Naive B cell (primary cell): ENCODE measurements at regions not wholly inside any gene's neighbourhood (a gene's known extent, or its start where the extent isn't known, plus 50 kb on each side); places are given as distances from the start of the nearest gene placed in this dataset.

ENCODE experiments used
- ATAC-seq, 2 donors: fragments of 150-1000 bp; cut with Tn5 transposase; 2 replicates each; pipeline ENCODE4 v1.10.0; 2021; ENCODE audit warnings: low read depth in 2 of 2, mild to moderate bottlenecking in 2 of 2, moderate library complexity in 2 of 2
- DNase-seq: peaks from one replicate; pipeline ENCODE4 v3.0.0; 2022
- H3K27ac Mint-ChIP-seq, 6 donors: one replicate each; pipeline ENCODE4 v1.8.0; 2020 to 2022; ENCODE audit warnings: mild to moderate bottlenecking in 6 of 6, mixed read lengths in 6 of 6, moderate library complexity in 5 of 6, inconsistent platforms in 2 of 6
- H3K27me3 Mint-ChIP-seq, 3 donors: one replicate each; pipeline ENCODE4 v1.8.0; 2021 to 2022; ENCODE audit warnings: mixed read lengths in 3 of 3, mild to moderate bottlenecking in 1 of 3
- H3K36me3 Mint-ChIP-seq, 2 donors: one replicate each; pipeline ENCODE4 v1.8.0; 2020 to 2022; ENCODE audit warnings: mixed read lengths in 2 of 2, inconsistent platforms in 1 of 2, mild to moderate bottlenecking in 1 of 2
- H3K4me1 Mint-ChIP-seq, 3 donors: one replicate each; pipeline ENCODE4 v1.8.0; 2020 to 2022; ENCODE audit warnings: mixed read lengths in 3 of 3, inconsistent platforms in 1 of 3, mild to moderate bottlenecking in 1 of 3, moderate library complexity in 1 of 3
- H3K4me3 Mint-ChIP-seq, 8 donors: one replicate each; pipeline ENCODE4 v1.8.0; 2020 to 2022; ENCODE audit warnings: mild to moderate bottlenecking in 8 of 8, mixed read lengths in 8 of 8, moderate library complexity in 8 of 8, inconsistent platforms in 2 of 8
- H3K9me3 Mint-ChIP-seq, 7 donors: one replicate each; pipeline ENCODE4 v1.8.0; 2020 to 2022; ENCODE audit warnings: mixed read lengths in 7 of 7, mild to moderate bottlenecking in 5 of 7, inconsistent platforms in 2 of 7, moderate library complexity in 1 of 7

GRCh38 chr13:81791641-81792040 is 1450.7 kb upstream of the SPRY2 start:
- Mint-ChIP-seq H3K9me3 (peaks cover 0 to 13% (median 8%) of the 10 kb centered on the region in 7 donors), H3K4me3 (no peak overlapping the region), H3K4me1 (no peaks in the 10 kb centered on the region), H3K27ac (no peak overlapping the region), H3K27me3 (no peaks in the 10 kb centered on the region), H3K36me3 (no peaks in the 10 kb centered on the region)
- DNase-seq (no peak), ATAC-seq (no peak)

DNA sequence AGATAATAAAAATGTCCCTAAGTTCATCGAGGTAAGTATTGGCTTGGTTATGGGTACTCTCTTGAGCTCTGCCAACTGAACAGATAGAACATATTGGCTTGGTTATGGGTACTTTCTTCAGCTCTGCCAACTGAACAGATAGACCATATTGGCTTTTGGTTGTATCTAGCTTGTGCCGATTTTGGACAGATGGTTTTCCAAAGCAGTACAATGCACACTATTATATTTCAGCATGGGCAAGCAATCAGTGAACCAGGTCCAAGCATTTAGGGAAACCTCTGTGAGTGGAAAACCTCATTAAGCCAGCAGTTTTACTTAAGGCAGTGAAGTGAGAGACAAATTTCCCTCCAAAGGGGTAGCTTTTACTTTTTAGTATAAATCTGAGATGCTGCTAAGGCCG is 1440.5 kb upstream of the SPRY2 start:
- H3K27me3 Mint-ChIP-seq: no peaks in the 10 kb centered on the region
- H3K36me3 Mint-ChIP-seq: no peaks in the 10 kb centered on the region
- DNase-seq: no peak
- H3K4me1 Mint-ChIP-seq: no peaks in the 10 kb centered on the region
- H3K27ac Mint-ChIP-seq: no peak overlapping the region
- H3K4me3 Mint-ChIP-seq: no peak overlapping the region
- no peak for ATAC-seq
- H3K9me3 Mint-ChIP-seq: peaks cover 0 to 3% (median 0%) of the 10 kb centered on the region in 7 donors

DNA sequence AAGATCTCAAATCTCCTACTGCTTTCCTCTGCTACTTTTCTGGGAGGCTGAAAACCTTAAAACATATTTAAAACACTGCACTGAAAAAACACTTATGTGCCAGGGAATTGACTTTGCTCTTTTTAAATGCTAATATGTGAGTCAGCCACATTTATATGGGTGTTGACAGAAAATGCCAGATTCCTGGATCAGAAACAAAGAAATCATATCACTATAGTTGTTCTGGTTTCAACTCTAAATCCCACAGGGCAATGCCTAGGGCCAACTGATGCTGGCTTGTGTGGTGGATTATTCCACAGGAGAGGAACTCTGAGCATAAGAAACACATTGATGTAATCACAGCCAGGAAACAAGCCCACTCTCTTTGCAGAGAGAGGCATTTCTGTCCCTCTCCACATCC is 1439.0 kb upstream of the SPRY2 start:
- Mint-ChIP-seq H3K4me1 (no peaks in the 10 kb centered on the region), H3K36me3 (no peaks in the 10 kb centered on the region), H3K27me3 (no peaks in the 10 kb centered on the region), H3K27ac (no peak overlapping the region), H3K4me3 (no peak overlapping the region), H3K9me3 (peaks cover 0 to 5% (median 0%) of the 10 kb centered on the region in 7 donors)
- no peak for DNase-seq
- no peak for ATAC-seq

DNA sequence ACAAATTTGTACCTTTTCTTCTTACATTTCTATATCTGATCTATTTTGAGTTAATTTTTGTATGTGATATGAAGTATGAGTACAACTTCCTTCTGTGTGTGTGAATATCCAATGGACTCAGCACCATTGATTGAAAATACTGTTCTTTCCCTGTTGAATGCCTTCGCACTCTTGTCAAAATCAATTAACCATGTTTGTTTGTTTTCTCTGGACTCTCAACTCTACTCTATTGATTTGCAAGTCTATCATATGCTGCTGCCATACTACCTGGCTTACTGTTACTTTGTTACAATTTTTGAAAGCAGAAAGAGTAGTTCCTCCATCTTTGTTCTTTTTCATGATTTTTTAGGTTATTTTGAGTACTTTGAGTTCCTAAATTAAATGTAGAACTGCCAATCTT is 1437.4 kb upstream of the SPRY2 start:
- DNase-seq (no peak), ATAC-seq (no peak)
- no peaks in the 10 kb centered on the region for H3K36me3 Mint-ChIP-seq
- H3K4me1 Mint-ChIP-seq: no peaks in the 10 kb centered on the region
- H3K27me3 Mint-ChIP-seq: no peaks in the 10 kb centered on the region
- no peak overlapping the region for H3K27ac Mint-ChIP-seq
- H3K9me3 Mint-ChIP-seq: peaks cover 0 to 6% (median 0%) of the 10 kb centered on the region in 7 donors
- H3K4me3 Mint-ChIP-seq: no peak overlapping the region

GRCh38 chr13:81773263-81773662 is 1432.3 kb upstream of the SPRY2 start:
- no peak for DNase-seq
- H3K4me1 Mint-ChIP-seq: no peaks in the 10 kb centered on the region
- no peaks in the 10 kb centered on the region for H3K27me3 Mint-ChIP-seq
- peaks cover 0 to 7% (median 0%) of the 10 kb centered on the region in 7 donors for H3K9me3 Mint-ChIP-seq
- H3K4me3 Mint-ChIP-seq: no peak overlapping the region
- ATAC-seq: no peak
- H3K36me3 Mint-ChIP-seq: no peaks in the 10 kb centered on the region
- no peak overlapping the region for H3K27ac Mint-ChIP-seq

GRCh38 chr13:81771951-81772350 is 1431.0 kb upstream of the SPRY2 start:
- Mint-ChIP-seq H3K36me3 (no peaks in the 10 kb centered on the region), H3K4me3 (no peak overlapping the region), H3K9me3 (peaks cover 0 to 7% (median 0%) of the 10 kb centered on the region in 7 donors), H3K27me3 (no peaks in the 10 kb centered on the region), H3K4me1 (no peaks in the 10 kb centered on the region), H3K27ac (no peak overlapping the region)
- no peak for ATAC-seq
- no peak for DNase-seq

DNA sequence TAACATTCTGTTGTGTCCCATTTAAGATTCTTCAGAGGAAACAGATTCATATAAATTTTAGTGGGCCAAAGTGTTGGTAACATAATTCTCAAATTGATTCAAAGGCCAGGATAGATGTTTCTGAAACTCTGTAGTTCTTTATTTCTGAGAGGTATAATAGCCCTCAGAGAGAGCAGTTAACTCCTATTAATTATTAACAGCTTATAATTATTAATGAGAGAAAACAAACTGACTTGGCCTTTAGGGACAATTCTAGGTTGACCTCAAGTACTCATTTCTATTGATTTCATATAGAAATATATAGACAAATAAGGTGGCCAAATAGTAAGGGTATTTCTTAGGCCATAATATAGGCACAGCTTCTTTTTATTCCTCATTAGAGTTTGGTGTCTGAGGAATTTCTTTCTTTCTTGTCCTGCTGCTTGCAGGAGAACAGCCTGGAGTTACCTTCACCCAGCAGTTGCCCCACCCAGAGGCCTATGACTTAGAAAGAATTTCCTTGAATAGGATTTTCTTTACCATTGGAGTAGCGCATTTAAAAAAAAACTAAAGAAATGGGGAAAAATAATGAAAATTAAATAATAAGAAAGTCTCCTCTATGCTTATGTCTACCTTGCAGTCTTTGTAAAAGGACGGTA is 1430.1 kb upstream of the SPRY2 start:
- H3K27me3 Mint-ChIP-seq: no peaks in the 10 kb centered on the region
- no peak for DNase-seq
- H3K4me3 Mint-ChIP-seq: no peak overlapping the region
- no peaks in the 10 kb centered on the region for H3K36me3 Mint-ChIP-seq
- no peak for ATAC-seq
- H3K9me3 Mint-ChIP-seq: peaks cover 0 to 10% (median under 1%) of the 10 kb centered on the region in 7 donors
- no peaks in the 10 kb centered on the region for H3K4me1 Mint-ChIP-seq
- no peak overlapping the region for H3K27ac Mint-ChIP-seq

GRCh38 chr13:81762449-81762848 is 1421.5 kb upstream of the SPRY2 start:
- Mint-ChIP-seq H3K4me3 (no peak overlapping the region), H3K27me3 (no peaks in the 10 kb centered on the region), H3K27ac (no peak overlapping the region), H3K9me3 (peaks cover 3 to 15% (median 10%) of the 10 kb centered on the region in 7 donors), H3K36me3 (no peaks in the 10 kb centered on the region), H3K4me1 (no peaks in the 10 kb centered on the region)
- DNase-seq (no peak), ATAC-seq (no peak)

DNA sequence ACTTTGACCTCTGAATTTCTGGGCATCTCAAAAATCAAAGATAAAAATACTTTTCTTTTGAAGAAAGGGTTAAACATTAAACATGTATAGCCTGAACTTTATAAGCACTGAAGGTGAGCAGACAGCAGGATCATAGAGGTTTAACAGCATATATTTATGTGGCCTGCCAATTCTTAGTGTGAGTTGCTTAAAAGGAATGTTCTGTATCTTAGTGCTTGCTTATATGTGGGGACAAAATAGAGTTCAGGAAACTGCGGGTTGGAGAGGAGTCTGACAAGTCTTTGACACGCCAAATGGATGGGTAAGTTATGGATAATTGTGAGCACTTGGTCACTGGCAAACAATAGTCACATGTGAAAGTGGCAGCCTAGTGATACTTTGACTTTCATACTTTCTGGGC is 1419.4 kb upstream of the SPRY2 start:
- Mint-ChIP-seq H3K27ac (no peak overlapping the region), H3K9me3 (peaks cover 3 to 17% (median 10%) of the 10 kb centered on the region in 7 donors), H3K27me3 (no peaks in the 10 kb centered on the region), H3K4me1 (no peaks in the 10 kb centered on the region), H3K36me3 (no peaks in the 10 kb centered on the region), H3K4me3 (no peak overlapping the region)
- DNase-seq: no peak
- ATAC-seq: no peak

DNA sequence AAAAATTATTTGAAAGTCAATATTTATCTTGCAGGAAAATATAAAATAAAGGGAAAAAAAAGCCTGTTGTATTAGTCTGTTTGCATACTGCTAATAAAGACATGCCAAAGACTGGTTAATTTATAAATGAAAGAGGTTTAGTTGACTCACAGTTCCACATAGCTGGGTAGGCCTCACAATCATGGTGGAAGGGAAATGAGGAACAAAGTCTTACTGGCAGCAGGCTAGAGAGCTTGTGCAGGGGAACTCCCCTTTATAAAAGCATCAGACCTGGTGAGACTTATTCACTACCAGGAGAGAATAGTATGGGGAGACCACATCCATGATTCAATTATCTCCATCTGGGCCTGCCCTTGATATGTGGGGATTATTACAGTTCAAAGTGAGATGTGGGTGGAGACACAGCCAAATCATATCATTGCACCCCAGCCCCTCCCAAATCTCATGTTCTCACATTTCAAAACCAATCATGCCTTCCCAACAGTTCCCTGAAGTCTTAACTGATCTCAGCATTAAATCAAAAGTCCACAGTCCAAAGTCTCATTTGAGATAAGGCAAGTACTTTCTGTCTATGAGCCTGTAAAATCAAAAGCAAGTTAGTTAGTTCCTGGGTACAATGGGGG is 1416.5 kb upstream of the SPRY2 start:
- Mint-ChIP-seq H3K9me3 (peaks cover 3 to 32% (median 10%) of the 10 kb centered on the region in 7 donors), H3K36me3 (no peaks in the 10 kb centered on the region), H3K4me3 (no peak overlapping the region), H3K27me3 (no peaks in the 10 kb centered on the region), H3K27ac (no peak overlapping the region), H3K4me1 (no peaks in the 10 kb centered on the region)
- DNase-seq (no peak), ATAC-seq (no peak)

GRCh38 chr13:81745391-81745790 is 1404.5 kb upstream of the SPRY2 start:
- Mint-ChIP-seq H3K36me3 (no peaks in the 10 kb centered on the region), H3K4me3 (no peak overlapping the region), H3K27ac (no peak overlapping the region), H3K4me1 (no peaks in the 10 kb centered on the region), H3K9me3 (peaks cover 3 to 14% (median 6%) of the 10 kb centered on the region in 7 donors), H3K27me3 (no peaks in the 10 kb centered on the region)
- DNase-seq (no peak), ATAC-seq (no peak)

- Mint-ChIP-seq H3K27ac (no peak overlapping the region), H3K9me3 (peaks cover 0 to 34% (median 6%) of the 10 kb centered on the region in 7 donors), H3K4me1 (no peaks in the 10 kb centered on the region), H3K36me3 (no peaks in the 10 kb centered on the region), H3K27me3 (no peaks in the 10 kb centered on the region), H3K4me3 (peak overlapping the region in 1 of 8 donors; percentile 16)
- DNase-seq (no peak), ATAC-seq (no peak)
Observed at GRCh38 chr13:81738364-81738763, 1397.4 kb upstream of the SPRY2 start.

- H3K36me3 Mint-ChIP-seq: no peaks in the 10 kb centered on the region
- no peaks in the 10 kb centered on the region for H3K27me3 Mint-ChIP-seq
- peaks cover 0 to 16% (median 10%) of the 10 kb centered on the region in 7 donors for H3K9me3 Mint-ChIP-seq
- ATAC-seq (no peak), DNase-seq (no peak)
- no peaks in the 10 kb centered on the region for H3K4me1 Mint-ChIP-seq
- H3K27ac Mint-ChIP-seq: no peak overlapping the region
- H3K4me3 Mint-ChIP-seq: no peak overlapping the region
Observed at GRCh38 chr13:81726037-81726726, 1385.3 kb upstream of the SPRY2 start.

DNA sequence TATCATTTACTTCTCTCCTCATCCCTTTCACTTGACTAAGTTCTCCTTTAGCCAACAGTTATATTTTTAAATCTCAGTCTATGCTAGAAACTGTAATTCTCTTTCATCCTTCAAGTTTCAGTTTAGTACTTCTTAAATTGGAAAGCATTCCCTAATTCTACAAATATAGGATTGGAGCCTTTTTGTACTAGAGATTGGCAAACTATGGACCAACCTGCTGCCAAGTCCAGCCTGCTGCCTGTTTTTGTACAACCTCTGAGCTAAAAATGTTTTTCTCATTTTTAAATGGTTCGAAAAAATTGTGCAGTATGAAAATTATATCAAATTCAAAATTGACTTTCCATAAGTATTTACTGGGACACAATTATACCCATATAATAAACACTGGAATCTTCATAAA is 1381.5 kb upstream of the SPRY2 start:
- Mint-ChIP-seq H3K27me3 (no peaks in the 10 kb centered on the region), H3K27ac (no peak overlapping the region), H3K9me3 (peaks cover 0 to 9% (median 4%) of the 10 kb centered on the region in 7 donors), H3K4me1 (no peaks in the 10 kb centered on the region), H3K36me3 (no peaks in the 10 kb centered on the region), H3K4me3 (no peak overlapping the region)
- DNase-seq (no peak), ATAC-seq (no peak)
